Fibroblast of the aortic adventitia (primary cell): ENCODE measurements at regions not wholly inside any gene's neighbourhood (a gene's known extent, or its start where the extent isn't known, plus 50 kb on each side); places are given as distances from the start of the nearest gene placed in this dataset.
"Not testable (repeated sequence)": the region's sequence is repeated elsewhere in the genome, so short reads cannot be mapped to it uniquely, and the experiment has no call there.

ENCODE experiments used
- DNase-seq: peaks from one replicate; pipeline ENCODE4 v3.0.0-alpha.2; 2010; ENCODE audit warnings: low read depth
- H3K4me3 ChIP-seq: 2 replicates; pipeline ENCODE4 v1.5.1; 2011; ENCODE audit warnings: low read depth, mild to moderate bottlenecking, control low read depth, low read length, moderate library complexity
- TF ChIP-seq, protein P1 (sequence below): IDR thresholded peaks from 2 replicates; pipeline ENCODE4 v1.5.1; 2011; ENCODE audit warnings: mild to moderate bottlenecking, low read length, control low read depth, inconsistent platforms; ENCODE audit not compliant: insufficient read depth

GRCh38 chrX:150269605-150270254 is 93.4 kb upstream of the MAMLD1 start:
- DNase-seq: peak; percentile 7
- TF ChIP-seq, protein P1, sequence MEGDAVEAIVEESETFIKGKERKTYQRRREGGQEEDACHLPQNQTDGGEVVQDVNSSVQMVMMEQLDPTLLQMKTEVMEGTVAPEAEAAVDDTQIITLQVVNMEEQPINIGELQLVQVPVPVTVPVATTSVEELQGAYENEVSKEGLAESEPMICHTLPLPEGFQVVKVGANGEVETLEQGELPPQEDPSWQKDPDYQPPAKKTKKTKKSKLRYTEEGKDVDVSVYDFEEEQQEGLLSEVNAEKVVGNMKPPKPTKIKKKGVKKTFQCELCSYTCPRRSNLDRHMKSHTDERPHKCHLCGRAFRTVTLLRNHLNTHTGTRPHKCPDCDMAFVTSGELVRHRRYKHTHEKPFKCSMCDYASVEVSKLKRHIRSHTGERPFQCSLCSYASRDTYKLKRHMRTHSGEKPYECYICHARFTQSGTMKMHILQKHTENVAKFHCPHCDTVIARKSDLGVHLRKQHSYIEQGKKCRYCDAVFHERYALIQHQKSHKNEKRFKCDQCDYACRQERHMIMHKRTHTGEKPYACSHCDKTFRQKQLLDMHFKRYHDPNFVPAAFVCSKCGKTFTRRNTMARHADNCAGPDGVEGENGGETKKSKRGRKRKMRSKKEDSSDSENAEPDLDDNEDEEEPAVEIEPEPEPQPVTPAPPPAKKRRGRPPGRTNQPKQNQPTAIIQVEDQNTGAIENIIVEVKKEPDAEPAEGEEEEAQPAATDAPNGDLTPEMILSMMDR: no peak
- no peak overlapping the region for H3K4me3 ChIP-seq

- TF ChIP-seq, protein P1: no peak
- DNase-seq: no peak
- no peak overlapping the region for H3K4me3 ChIP-seq
Measured at GRCh38 chrX:150270622-150271021, 92.5 kb upstream of the MAMLD1 start.

- not testable (repeated sequence) for DNase-seq, H3K4me3 ChIP-seq
Measured at GRCh38 chrX:150273575-150274294, 89.4 kb upstream of the MAMLD1 start.

DNA sequence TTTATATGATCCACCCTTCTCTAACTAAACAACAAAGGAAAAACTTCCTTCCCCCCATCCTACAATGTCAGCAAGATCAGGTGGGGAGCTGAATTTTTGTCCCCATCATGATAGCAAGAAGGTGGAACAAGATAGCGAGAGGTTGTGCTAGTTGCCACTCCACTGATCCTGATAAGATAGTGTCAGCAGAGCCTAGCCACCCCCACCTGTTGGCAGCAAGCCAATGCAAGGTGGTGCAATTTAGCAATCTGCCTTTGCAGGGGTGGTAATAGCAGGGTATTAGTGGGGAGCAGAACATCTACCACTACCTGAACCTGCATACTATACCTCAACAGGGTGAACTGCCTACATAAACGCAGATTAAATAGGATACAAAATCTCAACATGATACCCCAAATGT is 80.2 kb upstream of the MAMLD1 start:
- no peak for DNase-seq
- H3K4me3 ChIP-seq: no peak overlapping the region
- TF ChIP-seq, protein P1: no peak

- no peak overlapping the region for H3K4me3 ChIP-seq
- TF ChIP-seq, protein P1: no peak
- DNase-seq: no peak
Measured at GRCh38 chrX:150291014-150291413, 72.1 kb upstream of the MAMLD1 start.

DNA sequence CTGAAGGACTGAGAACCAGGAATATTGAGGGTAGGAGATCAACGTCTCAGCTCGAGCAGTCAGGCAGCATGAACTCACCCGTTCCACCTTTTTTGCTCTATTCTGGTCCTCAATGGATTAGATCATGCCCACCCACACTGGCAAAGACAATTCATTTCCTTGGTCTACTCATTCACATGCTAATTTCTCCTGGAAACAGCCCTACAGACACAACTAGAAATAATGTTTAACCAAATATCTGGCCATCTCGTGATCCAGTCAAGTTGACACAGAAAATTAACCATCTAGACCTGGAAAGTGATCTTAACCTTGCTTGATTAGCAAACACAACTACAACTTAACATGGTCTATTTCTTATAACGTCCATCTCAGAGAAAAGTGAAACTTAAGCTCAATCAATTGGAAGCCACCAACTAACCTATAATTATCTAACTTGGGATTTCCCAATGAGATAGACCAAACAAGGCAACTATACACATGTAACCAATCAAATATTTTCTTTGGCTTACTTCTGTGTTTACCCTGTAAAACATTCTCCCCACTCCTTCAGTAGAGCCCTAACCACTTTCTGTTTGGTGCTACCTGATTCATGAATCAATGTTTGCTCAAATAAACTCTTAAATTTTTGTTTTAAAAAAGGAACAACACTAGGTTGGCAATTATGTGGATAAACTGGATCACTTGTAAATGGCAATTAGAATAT is 69.7 kb upstream of the MAMLD1 start:
- TF ChIP-seq, protein P1: no peak
- no peak for DNase-seq
- no peak overlapping the region for H3K4me3 ChIP-seq

DNA sequence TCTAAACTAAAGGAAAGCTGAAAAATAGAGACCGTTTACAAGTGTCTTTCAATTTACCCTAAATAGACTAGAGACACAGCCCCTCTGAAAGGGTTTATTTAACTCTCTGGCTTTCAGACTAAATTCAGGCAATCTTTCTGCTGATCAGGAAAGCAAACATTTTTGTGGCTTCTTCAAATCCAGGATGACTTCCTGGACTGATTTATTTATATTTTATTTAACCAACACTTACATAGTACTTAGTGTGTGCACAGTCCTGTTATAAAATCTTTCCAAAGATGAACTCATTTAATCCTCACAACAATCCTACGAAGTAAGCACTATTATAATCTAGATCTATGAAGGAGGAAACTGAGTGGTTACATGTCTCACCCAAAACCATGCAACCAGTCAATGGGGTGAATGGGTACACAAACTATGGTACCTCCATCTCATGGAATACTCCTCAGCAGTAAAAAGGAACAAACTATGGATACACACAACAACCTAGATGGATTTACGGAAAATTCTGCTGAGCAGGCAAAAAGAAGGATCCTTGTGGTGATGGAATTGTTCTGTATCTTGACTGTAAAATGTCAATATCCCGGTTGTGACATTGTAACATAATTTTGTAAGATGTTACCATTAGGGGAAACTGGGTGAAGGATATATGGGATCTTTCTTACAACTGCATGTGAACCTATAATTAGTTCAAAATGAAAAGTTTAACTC is 64.1 kb upstream of the MAMLD1 start:
- DNase-seq: no peak
- TF ChIP-seq, protein P1: no peak

More for the DNA sequence above, 64.1 kb upstream of the MAMLD1 start:
- H3K4me3 ChIP-seq: no peak overlapping the region
